GM06990 (cell line): ENCODE measurements at regions not wholly inside any gene's neighbourhood (a gene's known extent, or its start where the extent isn't known, plus 50 kb on each side); places are given as distances from the start of the nearest gene placed in this dataset.

Experiments
- DNase-seq: peaks from one replicate; pipeline ENCODE4 v3.0.0-alpha.2; 2011; ENCODE audit not compliant: insufficient read length; ENCODE audit errors: extremely low read depth
- H3K27me3 ChIP-seq: replicated peaks from 2 replicates; pipeline ENCODE4 v1.6.0; 2011; ENCODE audit warnings: low read length; ENCODE audit not compliant: control insufficient read depth, insufficient read depth
- H3K36me3 ChIP-seq: 2 replicates; pipeline ENCODE4 v1.5.1; 2011; ENCODE audit warnings: low read length; ENCODE audit not compliant: control insufficient read depth, insufficient read depth
- H3K4me3 ChIP-seq: replicated peaks from 2 replicates; pipeline ENCODE4 v1.5.1; 2011; ENCODE audit warnings: low read depth, mild to moderate bottlenecking, control low read depth, low read length
- TF ChIP-seq, protein P1 (sequence below): IDR thresholded peaks from 2 replicates; pipeline ENCODE4 v1.5.1; 2011; ENCODE audit warnings: low read length, control low read depth, mild to moderate bottlenecking, inconsistent platforms; ENCODE audit not compliant: insufficient read depth, poor library complexity, severe bottlenecking

- no peaks in the 10 kb centered on the region for H3K36me3 ChIP-seq
- H3K27me3 ChIP-seq = no peaks in the 10 kb centered on the region
- TF ChIP-seq, protein P1, sequence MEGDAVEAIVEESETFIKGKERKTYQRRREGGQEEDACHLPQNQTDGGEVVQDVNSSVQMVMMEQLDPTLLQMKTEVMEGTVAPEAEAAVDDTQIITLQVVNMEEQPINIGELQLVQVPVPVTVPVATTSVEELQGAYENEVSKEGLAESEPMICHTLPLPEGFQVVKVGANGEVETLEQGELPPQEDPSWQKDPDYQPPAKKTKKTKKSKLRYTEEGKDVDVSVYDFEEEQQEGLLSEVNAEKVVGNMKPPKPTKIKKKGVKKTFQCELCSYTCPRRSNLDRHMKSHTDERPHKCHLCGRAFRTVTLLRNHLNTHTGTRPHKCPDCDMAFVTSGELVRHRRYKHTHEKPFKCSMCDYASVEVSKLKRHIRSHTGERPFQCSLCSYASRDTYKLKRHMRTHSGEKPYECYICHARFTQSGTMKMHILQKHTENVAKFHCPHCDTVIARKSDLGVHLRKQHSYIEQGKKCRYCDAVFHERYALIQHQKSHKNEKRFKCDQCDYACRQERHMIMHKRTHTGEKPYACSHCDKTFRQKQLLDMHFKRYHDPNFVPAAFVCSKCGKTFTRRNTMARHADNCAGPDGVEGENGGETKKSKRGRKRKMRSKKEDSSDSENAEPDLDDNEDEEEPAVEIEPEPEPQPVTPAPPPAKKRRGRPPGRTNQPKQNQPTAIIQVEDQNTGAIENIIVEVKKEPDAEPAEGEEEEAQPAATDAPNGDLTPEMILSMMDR = no peak
- no peak overlapping the region for H3K4me3 ChIP-seq
- no peak for DNase-seq
These were observed 186.9 kb upstream of the ECI2 start for GRCh38 chr6:4322134-4322845.

- TF ChIP-seq, protein P1 = no peak
- DNase-seq = no peak
- Histone ChIP-seq H3K4me3 (no peak overlapping the region), H3K36me3 (no peaks in the 10 kb centered on the region), H3K27me3 (no peaks in the 10 kb centered on the region)
These were observed 185.5 kb upstream of the ECI2 start for GRCh38 chr6:4320860-4321259.

GRCh38 chr6:4319981-4320683 is 184.8 kb upstream of the ECI2 start:
- no peak overlapping the region for H3K4me3 ChIP-seq
- DNase-seq = no peak
- TF ChIP-seq, protein P1 = no peak
- H3K27me3 ChIP-seq = no peaks in the 10 kb centered on the region
- H3K36me3 ChIP-seq = no peaks in the 10 kb centered on the region

- TF ChIP-seq, protein P1 = no peak
- Histone ChIP-seq H3K36me3 (no peaks in the 10 kb centered on the region), H3K27me3 (no peaks in the 10 kb centered on the region), H3K4me3 (no peak overlapping the region)
- DNase-seq = no peak
These were observed 182.9 kb upstream of the ECI2 start for GRCh38 chr6:4318321-4318720.

GRCh38 chr6:4316867-4317400 is 181.6 kb upstream of the ECI2 start:
- Histone ChIP-seq H3K36me3 (no peaks in the 10 kb centered on the region), H3K4me3 (no peak overlapping the region), H3K27me3 (no peaks in the 10 kb centered on the region)
- peak; percentile 18 for DNase-seq
- TF ChIP-seq, protein P1 = no peak
